ENCODE measurements at regions not wholly inside any gene's neighbourhood (a gene's known extent, or its start where the extent isn't known, plus 50 kb on each side); places are given as distances from the start of the nearest gene placed in this dataset.

- Histone ChIP-seq H4K8ac (ENCODE audit: low read depth in 2 of 2, low read length in 2 of 2) (no peak overlapping the region), H3K4me1 (ENCODE audit: control insufficient read depth, insufficient read depth, low read length) (no peaks in the 10 kb centered on the region), H2BK5ac (ENCODE audit: low read depth, low read length, poor library complexity, severe bottlenecking) (no peak overlapping the region), H3K27me3 (ENCODE audit: control insufficient read depth, insufficient read depth, low read length) (no peaks in the 10 kb centered on the region), H3K27ac (ENCODE audit: insufficient read depth, low read length) (no peak overlapping the region), H3K4me2 (ENCODE audit: low read depth, low read length) (no peak overlapping the region), H3K36me3 (ENCODE audit: control insufficient read depth, insufficient read depth, low read length) (no peaks in the 10 kb centered on the region), H3K23ac (ENCODE audit: low read depth, low read length) (no peak overlapping the region), H3K4ac (ENCODE audit: low read depth, low read length) (no peak overlapping the region), H3K9me3 (ENCODE audit: control insufficient read depth, insufficient read depth, low read length) (peaks cover 8% of the 10 kb centered on the region), H2AK9ac (replicated peaks; ENCODE audit: low read depth, low read length, poor library complexity) (no peak overlapping the region), H3K79me1 (ENCODE audit: low read depth in 1 of 2, low read length in 2 of 2) (no peaks in the 10 kb centered on the region), H3K9me1 (ENCODE audit: insufficient read depth, low read length) (no peaks in the 10 kb centered on the region), H3K14ac (replicated peaks; ENCODE audit: low read depth, low read length) (no peak overlapping the region), H3K56ac (ENCODE audit: extremely low read depth, insufficient read depth, low read length) (no peak overlapping the region), H2AFZ (replicated peaks; ENCODE audit: low read length, poor library complexity) (no peak overlapping the region), H4K20me1 (ENCODE audit: insufficient read depth, low read length) (no peaks in the 10 kb centered on the region), H3K9ac (ENCODE audit: low read depth, low read length) (no peak overlapping the region), H3K18ac (ENCODE audit: low read depth, low read length) (no peak overlapping the region), H2BK15ac (ENCODE audit: low read depth, low read length) (no peak overlapping the region), H4K5ac (ENCODE audit: low read depth, low read length) (no peak overlapping the region), H4K91ac (ENCODE audit: insufficient read depth, low read depth, low read length) (no peak overlapping the region), H2BK20ac (ENCODE audit: low read depth, low read length) (no peak overlapping the region), H3K4me3 (ENCODE audit: insufficient read depth, low read depth, low read length) (no peak overlapping the region), H2AK5ac (ENCODE audit: low read depth, low read length) (no peak overlapping the region), H2BK120ac (ENCODE audit: low read depth, low read length) (no peak overlapping the region)
- in situ Hi-C loops (cut with MboI; ENCODE audit: low sequenced_read_pairs), result no loop called here
- dilution Hi-C loops (cut with HindIII; ENCODE audit: low sequenced_read_pairs, unreplicated experiment), result no loop called here
- ATAC-seq (ENCODE audit: low read depth) (no peak), DNase-seq (no peak)
- ChIA-PET POLR2A (ENCODE audit: unreplicated experiment) (no interaction called here), CTCF (no interaction called here)
- intact Hi-C loops (cut with micrococcal nuclease), result loop anchor here (1.0 kb wide), 1 partner anchor 9 kb away; no protein-coding TSS in a partner anchor
- TF ChIP-seq RFX5 (IDR thresholded peaks at IDR 0.05; ENCODE audit: low read depth, low read length), result no peak
- no peak for TF ChIP-seq RAD21 (IDR thresholded peaks at IDR 0.05; ENCODE audit: low read length)
- no peak for TF ChIP-seq FOS (IDR thresholded peaks at IDR 0.05; ENCODE audit: low read depth, low read length)
- TF ChIP-seq POLR2A (IDR thresholded peaks at IDR 0.05; ENCODE audit: low read depth, low read length), result no peak
- TF ChIP-seq SMC3 (IDR thresholded peaks at IDR 0.05; ENCODE audit: low read depth, low read length), result no peak
- TF ChIP-seq BHLHE40 (IDR thresholded peaks at IDR 0.05; ENCODE audit: low read depth, low read length), result no peak
- TF ChIP-seq MXI1 (IDR thresholded peaks at IDR 0.05; ENCODE audit: borderline replicate concordance, low read depth, low read length), result no peak
- no peak for TF ChIP-seq NFE2L2 (IDR thresholded peaks at IDR 0.05; ENCODE audit: low read depth, low read length)
- no peak for TF ChIP-seq RCOR1 (IDR thresholded peaks at IDR 0.05; ENCODE audit: insufficient replicate concordance, low read length)
- no peak for TF ChIP-seq USF2 (IDR thresholded peaks at IDR 0.05; ENCODE audit: low read depth, low read length)
- no peak for TF ChIP-seq MAZ (IDR thresholded peaks at IDR 0.05; ENCODE audit: borderline replicate concordance, low read depth, low read length)
- no peak for TF ChIP-seq CEBPB (IDR thresholded peaks at IDR 0.05; ENCODE audit: low read depth, low read length)
- TF ChIP-seq ELK1 (IDR thresholded peaks at IDR 0.05; ENCODE audit: borderline replicate concordance, low read depth, low read length), result no peak
- TF ChIP-seq CHD1 (IDR thresholded peaks at IDR 0.05; ENCODE audit: low read depth, low read length), result no peak
- no peak for TF ChIP-seq MAFK (IDR thresholded peaks at IDR 0.05; ENCODE audit: low read depth, low read length)
- no peak for TF ChIP-seq CTCF (conservative IDR thresholded peaks at IDR 0.05; ENCODE audit: low read depth, low read length)
- BruUV-seq (replicated peaks), result no TSS peak
- WGBS, 2 experiments (ENCODE audit: extremely low coverage in 2 of 2, insufficient read length in 1 of 2), result 49% methylated on average over 8 of the region's 8 CpGs; no CpG with 5 or more reads in 1 of the 2 experiments
These were observed 117.7 kb upstream of the GOLGA6L6 start for GRCh38 chr15:20659265-20659664.
